Kidney (tissue), 13 donors: ENCODE measurements at regions not wholly inside any gene's neighbourhood (a gene's known extent, or its start where the extent isn't known, plus 50 kb on each side); places are given as distances from the start of the nearest gene placed in this dataset.
"Not testable (repeated sequence)": the region's sequence is repeated elsewhere in the genome, so short reads cannot be mapped to it uniquely, and the experiment has no call there.

ENCODE experiments used
- DNase-seq, 5 donors: peaks; one replicate each; pipeline ENCODE4 v3.0.0-alpha.2; 2013 to 2020
- FAIRE-seq: peaks from 2 replicates; lab custom pipeline; 2012; peaks lifted over from hg19 to GRCh38; lab: Jason Lieb, UNC
- H3K27ac ChIP-seq, 2 donors: one replicate each; pipeline ENCODE4 v1.7.0; 2013; ENCODE audit warnings: low read depth in 2 of 2, low read length in 2 of 2, inconsistent platforms in 1 of 2
- H3K27me3 ChIP-seq: one replicate; pipeline ENCODE4 v1.7.1; 2013; ENCODE audit warnings: low read length, inconsistent platforms; ENCODE audit not compliant: control insufficient read depth, insufficient read depth
- H3K36me3 ChIP-seq, 3 donors: one replicate each; pipeline versions ENCODE4 v1.7.0 to v1.7.1; 2013; ENCODE audit warnings: low read length in 3 of 3, control low read depth in 1 of 3, inconsistent platforms in 1 of 3; ENCODE audit not compliant: insufficient read depth in 3 of 3, control insufficient read depth in 2 of 3
- H3K4me1 ChIP-seq, 3 donors: one replicate each; pipeline versions ENCODE4 v1.7.0 to v1.7.1; 2013; ENCODE audit warnings: low read length in 3 of 3, inconsistent platforms in 1 of 3, low read depth in 1 of 3; ENCODE audit not compliant: control insufficient read depth in 2 of 3, insufficient read depth in 2 of 3
- H3K4me3 ChIP-seq, 3 donors: one replicate each; pipeline versions ENCODE4 v1.7.0 to v1.8.1; 2013; ENCODE audit warnings: low read length in 3 of 3, control low read depth in 1 of 3, inconsistent platforms in 1 of 3
- H3K9ac ChIP-seq, 3 donors: one replicate each; pipeline versions ENCODE4 v1.7.0 to v1.7.1; 2013; ENCODE audit warnings: low read length in 3 of 3, control low read depth in 1 of 3, inconsistent platforms in 1 of 3
- H3K9me3 ChIP-seq, 3 donors: one replicate each; pipeline versions ENCODE4 v1.7.0 to v1.7.1; 2013; ENCODE audit warnings: low read length in 3 of 3, control low read depth in 1 of 3, inconsistent platforms in 1 of 3; ENCODE audit not compliant: control insufficient read depth in 2 of 3, insufficient read depth in 1 of 3
- CTCF ChIP-seq: IDR thresholded peaks from 3 replicates; pipeline ENCODE4 v1.5.1; 2012; ENCODE audit warnings: mild to moderate bottlenecking, moderate library complexity, borderline replicate concordance; ENCODE audit not compliant: insufficient read depth; ENCODE audit errors: extremely low read depth
- intact Hi-C: fragments of 100-400 bp; cut with DNase I; formaldehyde crosslinking; loops from one replicate; pipeline ENCODE4 v1.11.1; 2022
- donor health status: control.
- donor health status: control.
- donor health status: control.
- donor health status: control.
- donor health status: control.
- donor health status: DM: yes; HTN: yes; CAD: no.
- donor health status: Normal renal cell carcinoma (clear cell type).

GRCh38 chr7:38331853-38332595 is 58.6 kb upstream of the TARP start:
- H3K27me3 ChIP-seq, FAIRE-seq, H3K9me3 ChIP-seq, H3K27ac ChIP-seq, intact Hi-C loops, H3K4me3 ChIP-seq, H3K9ac ChIP-seq, H3K36me3 ChIP-seq, H3K4me1 ChIP-seq: not testable (repeated sequence)
- DNase-seq: peak in 1 of 5 donors; percentile 40

- no peak for FAIRE-seq
- Histone ChIP-seq H3K4me1 (no peaks in the 10 kb centered on the region), H3K27me3 (no peaks in the 10 kb centered on the region), H3K27ac (no peak overlapping the region), H3K36me3 (no peaks in the 10 kb centered on the region), H3K9ac (no peak overlapping the region), H3K4me3 (no peak overlapping the region), H3K9me3 (no peaks in the 10 kb centered on the region)
- DNase-seq: no peak
- intact Hi-C loops: no loop called here
- no peak for TF ChIP-seq CTCF
These were observed 57.6 kb upstream of the TARP start for GRCh38 chr7:38330861-38331621.

GRCh38 chr7:38330039-38330438 is 56.6 kb upstream of the TARP start:
- DNase-seq (no peak), FAIRE-seq (no peak)
- H3K4me1 ChIP-seq: no peaks in the 10 kb centered on the region
- intact Hi-C loops: no loop called here
- H3K4me3 ChIP-seq: no peak overlapping the region
- no peaks in the 10 kb centered on the region for H3K27me3 ChIP-seq
- H3K9me3 ChIP-seq: no peaks in the 10 kb centered on the region
- H3K9ac ChIP-seq: no peak overlapping the region
- H3K27ac ChIP-seq: no peak overlapping the region
- TF ChIP-seq CTCF: no peak
- no peaks in the 10 kb centered on the region for H3K36me3 ChIP-seq

- no peak for FAIRE-seq
- H3K4me1 ChIP-seq: no peaks in the 10 kb centered on the region
- intact Hi-C loops: no loop called here
These were observed 55.9 kb upstream of the TARP start for GRCh38 chr7:38329340-38329739.

More at GRCh38 chr7:38329340-38329739, 55.9 kb upstream of the TARP start:
- no peak overlapping the region for H3K9ac ChIP-seq
- H3K27ac ChIP-seq: no peak overlapping the region
- H3K36me3 ChIP-seq: no peaks in the 10 kb centered on the region
- no peak for TF ChIP-seq CTCF
- no peak for DNase-seq
- no peaks in the 10 kb centered on the region for H3K9me3 ChIP-seq
- no peak overlapping the region for H3K4me3 ChIP-seq
- no peaks in the 10 kb centered on the region for H3K27me3 ChIP-seq
